NCI-H82 treated with DMSO at 0.1 percent for 48 hours (cell line): ENCODE measurements at regions not wholly inside any gene's neighbourhood (a gene's known extent, or its start where the extent isn't known, plus 50 kb on each side); places are given as distances from the start of the nearest gene placed in this dataset.
"Not testable (repeated sequence)": the region's sequence is repeated elsewhere in the genome, so short reads cannot be mapped to it uniquely, and the experiment has no call there.

Source experiments
- DNase-seq: peaks from one replicate; lab custom pipeline; 2025; ENCODE audit not compliant: unreplicated experiment; lab: John Stamatoyannopoulos, UW

DNA sequence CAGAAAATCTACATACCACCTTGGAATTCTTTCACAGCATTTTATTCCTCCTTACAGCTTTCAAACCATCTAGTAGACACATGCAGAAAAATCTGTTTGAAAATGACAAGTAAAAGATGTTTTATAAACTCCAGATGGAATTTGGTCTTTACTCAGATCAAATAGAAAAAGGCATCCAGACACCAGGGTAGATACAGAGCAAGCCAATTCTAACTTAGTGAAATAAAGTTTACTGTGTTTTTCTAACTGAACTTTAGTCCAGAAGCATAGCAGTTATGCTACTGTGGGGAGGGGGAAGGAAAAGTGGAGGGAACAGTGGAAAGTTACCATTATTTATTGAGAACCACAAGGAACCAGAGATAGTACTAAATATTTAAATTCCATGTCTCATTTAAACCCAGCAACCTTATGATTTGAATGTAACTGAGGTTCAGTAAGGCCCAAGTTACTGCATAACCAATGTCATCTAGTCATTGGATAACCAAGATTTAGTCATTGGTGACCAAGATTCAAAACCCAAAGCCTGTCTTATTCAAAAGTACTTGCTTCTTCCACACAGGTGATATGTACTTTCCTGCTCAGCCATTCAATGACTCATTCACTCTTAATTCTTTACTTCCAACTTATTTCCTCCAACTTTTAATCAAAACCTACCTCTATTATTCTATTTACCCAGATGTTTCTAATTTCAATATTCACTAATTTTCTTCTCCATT, 57.7 kb downstream of the RAD51AP2 start:
- DNase-seq, result no peak

DNA sequence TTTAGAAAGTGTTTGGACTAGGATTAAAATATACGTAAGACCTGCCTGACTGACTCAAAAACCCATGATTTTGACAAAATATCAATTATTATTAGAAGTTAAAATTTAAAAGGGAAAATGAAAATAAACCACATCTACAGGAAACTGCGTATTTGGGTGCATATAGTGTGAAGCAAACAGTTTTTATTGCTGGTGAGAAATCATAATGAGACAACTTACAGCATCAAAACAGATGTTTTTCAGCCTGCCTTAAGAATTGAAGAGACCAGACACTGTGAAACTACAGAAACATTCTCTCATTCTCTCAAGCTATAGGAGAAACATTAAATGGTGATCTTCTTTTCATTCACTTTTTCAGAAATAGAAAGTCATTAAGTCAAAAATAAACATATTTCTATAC, 62.9 kb downstream of the RAD51AP2 start:
- no peak for DNase-seq

DNA sequence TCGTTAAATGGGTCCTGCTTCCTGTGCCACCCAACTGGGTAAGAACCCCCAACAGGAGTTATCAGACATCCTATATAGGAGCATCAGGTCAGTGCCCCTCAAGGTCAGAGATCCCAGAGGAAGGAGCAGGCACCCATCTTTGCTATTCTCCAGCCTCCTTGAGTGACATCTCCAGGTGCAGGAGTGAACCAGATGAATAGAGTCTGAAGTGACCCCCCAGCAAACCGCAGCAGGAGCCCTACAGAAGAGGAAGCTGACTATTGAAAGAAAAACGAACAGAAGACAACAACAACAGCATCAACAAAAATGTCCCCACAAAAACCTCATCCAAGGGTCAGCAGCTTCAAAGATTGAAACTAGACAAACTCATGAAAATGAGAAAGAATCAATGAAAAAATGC, 72.0 kb downstream of the RAD51AP2 start:
- DNase-seq, result not testable (repeated sequence)

DNA sequence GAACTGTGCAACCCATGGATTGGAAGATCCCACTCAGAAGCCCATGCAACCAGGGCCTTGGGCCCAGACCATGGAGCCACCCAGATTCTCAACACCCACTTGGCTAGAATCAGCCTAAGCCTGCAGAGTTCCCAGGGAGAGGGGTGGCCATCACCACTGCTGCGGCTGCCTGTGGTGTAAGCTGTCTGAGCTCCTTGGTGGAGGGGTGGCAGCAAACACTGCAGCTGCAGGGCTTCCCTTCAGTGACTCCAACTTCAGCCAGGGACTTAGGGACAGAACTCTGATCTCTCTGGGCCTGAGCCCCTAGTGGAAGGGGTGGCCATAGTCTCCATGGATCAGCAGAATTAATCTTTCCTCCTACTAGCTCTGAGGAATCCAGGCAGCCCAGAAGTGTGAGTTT, 72.5 kb downstream of the RAD51AP2 start:
- no peak for DNase-seq

DNA sequence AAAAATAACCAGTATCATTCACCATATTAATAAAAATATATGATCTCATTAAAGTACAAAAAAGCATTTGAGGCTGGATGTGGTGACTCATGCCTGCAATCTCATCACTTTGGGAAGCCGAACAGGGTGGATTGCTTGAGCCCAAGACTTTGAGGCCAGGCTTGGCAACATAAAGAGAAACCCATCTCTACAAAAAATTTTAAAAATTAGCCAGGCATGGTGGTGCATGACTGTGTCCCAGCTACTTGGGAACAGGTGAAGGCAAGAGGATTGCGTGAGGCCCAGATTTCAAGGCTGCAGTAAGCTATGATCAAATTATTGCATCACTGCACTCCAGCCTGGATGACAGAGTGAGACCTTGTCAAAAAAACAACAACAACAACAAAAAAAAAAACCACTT, 75.9 kb downstream of the RAD51AP2 start:
- DNase-seq, result no peak

DNA sequence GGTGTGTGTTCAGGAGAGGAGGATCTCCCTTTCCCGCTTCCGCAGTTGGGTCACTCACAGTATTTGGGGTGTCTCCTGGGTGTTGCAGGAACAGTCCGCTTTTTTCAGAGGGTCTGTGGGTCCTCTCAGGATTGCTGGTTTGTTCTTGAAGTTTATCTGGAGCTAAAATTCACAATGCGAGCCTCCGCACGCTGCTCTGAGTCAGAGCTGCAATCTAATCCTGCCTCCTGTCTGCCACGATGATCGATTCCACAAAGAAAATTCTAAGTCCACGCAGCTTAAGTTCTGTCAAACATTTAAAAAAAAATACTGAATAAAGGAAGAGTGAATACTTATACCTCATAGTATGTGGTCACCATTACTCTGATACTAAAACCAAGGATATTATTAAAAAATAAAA, 76.5 kb downstream of the RAD51AP2 start:
- DNase-seq, result no peak

GRCh38 chr2:17441055-17441771, 77.0 kb downstream of the RAD51AP2 start:
- DNase-seq, result no peak

GRCh38 chr2:17430326-17430725, 87.9 kb downstream of the RAD51AP2 start:
- DNase-seq, result no peak

- DNase-seq, result no peak
Observed at GRCh38 chr2:17429130-17429529, 89.1 kb downstream of the RAD51AP2 start.

DNA sequence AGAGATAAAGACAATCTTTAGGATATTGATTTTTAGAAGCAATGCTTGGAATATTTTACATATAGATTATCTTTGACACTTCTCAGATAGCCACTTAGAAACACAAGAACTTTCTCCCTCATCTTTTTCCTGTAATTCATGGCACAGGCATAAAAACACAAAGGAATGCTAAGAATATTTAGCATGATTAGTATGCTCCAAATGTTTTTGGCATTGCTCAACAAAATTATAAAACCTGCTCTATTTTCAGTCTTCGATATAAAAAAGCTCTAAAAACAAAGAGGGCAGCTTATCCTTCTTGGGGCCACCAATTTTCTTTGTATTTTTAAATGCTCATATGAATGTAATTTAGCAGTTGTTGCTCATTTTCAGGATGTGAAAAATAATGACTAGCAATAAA, 90.8 kb downstream of the RAD51AP2 start:
- DNase-seq, result no peak

GRCh38 chr2:17426743-17427142, 91.5 kb downstream of the RAD51AP2 start:
- DNase-seq, result no peak

DNA sequence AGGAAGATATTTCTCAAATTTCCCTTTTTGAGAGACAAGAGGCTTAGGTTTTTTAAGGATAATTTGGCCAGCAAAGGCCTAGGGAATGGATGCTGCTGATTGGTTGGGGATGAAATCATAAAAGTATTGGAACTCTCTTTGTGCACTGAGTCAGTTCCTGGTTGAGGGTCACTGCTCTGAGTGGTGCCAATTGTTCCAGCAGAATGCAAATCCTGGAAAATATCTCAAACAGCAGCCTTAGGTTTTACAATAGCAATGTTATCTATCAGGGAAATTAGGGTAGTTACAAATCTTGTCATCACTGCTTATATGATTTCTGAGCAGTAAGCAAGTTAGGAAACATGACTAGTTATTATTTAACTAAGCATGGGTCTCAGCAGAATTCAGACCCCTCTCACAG, 96.2 kb downstream of the RAD51AP2 start:
- no peak for DNase-seq

GRCh38 chr2:17416884-17417391, 101.3 kb downstream of the RAD51AP2 start:
- no peak for DNase-seq

DNA sequence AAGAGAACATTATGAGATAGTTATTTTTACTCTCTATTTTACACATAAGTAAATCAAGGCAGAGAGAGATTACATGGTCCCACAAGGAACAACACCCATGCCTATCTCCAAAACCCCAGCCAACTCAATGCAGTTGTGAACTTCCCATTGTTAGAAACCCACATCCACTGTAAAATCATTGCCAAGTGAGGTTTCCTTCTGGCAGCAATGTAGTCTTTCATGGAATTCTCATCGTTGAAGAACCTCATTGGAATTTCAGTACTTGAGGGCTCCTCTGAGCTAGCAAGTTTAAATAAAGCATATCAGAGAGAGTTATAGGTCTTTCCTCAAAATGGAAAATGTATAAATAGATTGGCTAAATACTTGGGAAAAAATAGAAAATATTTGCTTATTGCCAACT, 105.2 kb downstream of the RAD51AP2 start:
- no peak for DNase-seq

DNA sequence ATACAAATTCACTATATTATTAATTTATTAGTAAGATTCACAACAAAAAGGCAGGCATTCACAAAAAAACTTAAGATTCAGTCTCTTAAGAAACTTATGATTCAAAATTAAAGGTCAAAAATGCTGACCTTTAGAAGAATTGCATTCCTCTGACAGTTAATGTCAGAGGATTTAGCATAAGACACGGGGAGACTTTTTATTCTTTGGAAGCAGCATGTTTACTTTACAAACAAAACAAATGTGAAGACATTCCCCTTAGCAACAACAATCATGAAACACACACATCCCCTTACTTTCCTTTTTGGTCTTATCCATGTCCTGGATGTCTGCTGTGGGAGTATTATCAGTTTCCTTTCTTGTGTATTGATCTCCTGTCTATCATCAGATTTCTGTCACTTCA, 117.1 kb downstream of the RAD51AP2 start:
- no peak for DNase-seq

GRCh38 chr2:17398770-17399169, 119.5 kb downstream of the RAD51AP2 start:
- DNase-seq, result no peak

GRCh38 chr2:17388798-17389197, 129.4 kb downstream of the RAD51AP2 start:
- DNase-seq, result no peak

DNA sequence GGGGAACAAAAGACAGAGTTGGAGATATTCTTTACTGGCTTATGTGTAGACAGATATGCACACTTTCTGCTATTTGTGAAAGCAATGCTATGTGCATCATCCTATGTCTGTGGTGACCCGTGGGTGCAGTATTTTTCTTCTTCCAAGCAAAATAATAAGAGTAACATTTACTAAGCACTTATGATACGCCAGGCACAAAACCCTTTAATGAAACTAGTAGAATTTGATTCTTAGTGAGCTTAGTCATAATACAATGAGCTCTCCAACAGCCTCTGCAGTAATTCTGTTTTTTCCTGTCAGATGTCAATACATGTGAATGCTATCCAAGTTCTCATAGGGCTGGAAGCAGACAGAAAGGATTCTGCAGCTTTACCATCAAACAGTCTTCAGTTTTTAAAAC, 130.6 kb downstream of the RAD51AP2 start:
- DNase-seq, result no peak

- DNase-seq, result no peak
Observed at GRCh38 chr2:17386771-17387170, 131.5 kb downstream of the RAD51AP2 start.

GRCh38 chr2:17380003-17380402, 138.2 kb downstream of the RAD51AP2 start:
- DNase-seq, result no peak

GRCh38 chr2:17375262-17375661, 143.0 kb downstream of the RAD51AP2 start:
- no peak for DNase-seq

DNA sequence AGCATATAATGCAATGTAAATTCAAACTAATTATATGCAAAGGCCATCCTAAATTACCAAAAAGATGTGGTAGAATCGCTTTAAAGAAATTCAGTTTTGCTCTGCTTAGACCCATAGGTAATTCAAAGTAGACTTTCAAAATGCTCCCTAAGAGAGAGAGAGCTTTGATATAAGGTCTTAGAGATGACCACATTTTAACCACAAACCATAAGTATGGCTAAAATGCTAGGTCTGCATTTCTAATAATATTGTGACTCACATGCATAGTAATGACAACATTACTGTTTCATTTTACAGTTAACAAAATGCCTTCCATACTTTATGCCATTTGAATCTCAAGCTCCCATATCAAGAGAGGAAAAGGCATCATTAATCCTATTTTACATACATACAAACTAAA, 144.5 kb downstream of the RAD51AP2 start:
- no peak for DNase-seq

DNA sequence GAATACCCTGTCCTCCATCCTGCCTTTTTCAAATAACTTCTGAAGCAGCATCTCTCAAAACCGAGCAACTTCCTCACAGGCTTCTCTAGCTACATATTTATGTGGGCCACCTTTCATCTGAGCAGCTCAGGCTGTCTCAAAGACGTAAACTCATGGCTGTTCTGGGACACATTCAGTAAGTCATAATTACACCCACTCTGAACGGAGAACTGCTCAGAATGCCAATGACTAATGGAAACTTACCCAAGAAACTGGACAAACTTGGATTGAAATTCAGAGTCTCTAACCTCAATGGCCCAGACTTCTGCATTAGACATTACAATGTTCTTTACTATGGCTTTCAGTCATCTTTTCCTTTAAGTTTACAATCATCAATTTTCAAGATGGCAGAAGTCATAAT, 145.2 kb downstream of the RAD51AP2 start:
- no peak for DNase-seq
